Right lobe of liver (tissue), 4 donors: ENCODE measurements at regions not wholly inside any gene's neighbourhood (a gene's known extent, or its start where the extent isn't known, plus 50 kb on each side); places are given as distances from the start of the nearest gene placed in this dataset.

ENCODE experiments used
- POLR2A ChIP-seq: fragments of 450-650 bp; IDR thresholded peaks from one replicate; pipeline ENCODE4 v1.6.1; 2017; ENCODE audit warnings: antibody characterized with exemption, mild to moderate bottlenecking
- TF ChIP-seq, protein P1 (sequence below), 4 donors: fragments of 200-600 bp in 3 of 4; fragments of 450-650 bp in 1 of 4; IDR thresholded peaks; one replicate each; pipeline versions ENCODE4 v1.5.1 to v1.8.0; 2016 to 2022; ENCODE audit warnings: antibody characterized with exemption in 4 of 4, mild to moderate bottlenecking in 2 of 4
- donor health status: DM: no; HTN: no; CAD: no.
- donor health status: DM: no; HTN: no; CAD: no.
- donor health status: DM: no; HTN: yes; CAD: no.

DNA sequence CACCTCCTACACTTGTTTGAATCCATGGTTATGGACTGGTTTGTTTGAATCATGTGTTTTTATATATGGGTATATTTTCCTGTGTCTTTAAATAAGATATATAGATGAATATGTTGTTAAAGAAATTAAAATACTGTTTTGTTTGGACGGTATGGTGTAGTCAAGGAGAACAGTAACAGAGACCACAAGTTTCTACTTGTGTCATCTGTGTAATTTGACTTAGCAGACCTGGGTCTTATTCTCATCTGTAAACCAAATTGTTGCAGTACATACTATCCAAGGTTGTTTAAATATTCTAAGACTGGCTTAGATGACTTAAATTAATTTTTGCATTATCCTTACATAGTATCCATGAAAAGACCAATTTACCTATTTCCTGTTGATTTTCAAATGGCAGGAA lies 361.1 kb upstream of the SLITRK1 start:
- TF ChIP-seq, protein P1, sequence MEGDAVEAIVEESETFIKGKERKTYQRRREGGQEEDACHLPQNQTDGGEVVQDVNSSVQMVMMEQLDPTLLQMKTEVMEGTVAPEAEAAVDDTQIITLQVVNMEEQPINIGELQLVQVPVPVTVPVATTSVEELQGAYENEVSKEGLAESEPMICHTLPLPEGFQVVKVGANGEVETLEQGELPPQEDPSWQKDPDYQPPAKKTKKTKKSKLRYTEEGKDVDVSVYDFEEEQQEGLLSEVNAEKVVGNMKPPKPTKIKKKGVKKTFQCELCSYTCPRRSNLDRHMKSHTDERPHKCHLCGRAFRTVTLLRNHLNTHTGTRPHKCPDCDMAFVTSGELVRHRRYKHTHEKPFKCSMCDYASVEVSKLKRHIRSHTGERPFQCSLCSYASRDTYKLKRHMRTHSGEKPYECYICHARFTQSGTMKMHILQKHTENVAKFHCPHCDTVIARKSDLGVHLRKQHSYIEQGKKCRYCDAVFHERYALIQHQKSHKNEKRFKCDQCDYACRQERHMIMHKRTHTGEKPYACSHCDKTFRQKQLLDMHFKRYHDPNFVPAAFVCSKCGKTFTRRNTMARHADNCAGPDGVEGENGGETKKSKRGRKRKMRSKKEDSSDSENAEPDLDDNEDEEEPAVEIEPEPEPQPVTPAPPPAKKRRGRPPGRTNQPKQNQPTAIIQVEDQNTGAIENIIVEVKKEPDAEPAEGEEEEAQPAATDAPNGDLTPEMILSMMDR (IDR thresholded peaks at IDR 0.05): no peak
- no peak for TF ChIP-seq POLR2A
